Left renal cortex interstitium (tissue), 4 donors: ENCODE measurements at regions not wholly inside any gene's neighbourhood (a gene's known extent, or its start where the extent isn't known, plus 50 kb on each side); places are given as distances from the start of the nearest gene placed in this dataset.

Experiments used
- DNase-seq, 4 donors: peaks; one replicate each; pipeline ENCODE4 v3.0.0-alpha.2; 2013; ENCODE audit warnings: low read depth in 4 of 4, low spot score in 2 of 4, missing footprints in 1 of 4

GRCh38 chr7:18302097-18302496, 193.5 kb upstream of the HDAC9 start:
- no peak for DNase-seq

GRCh38 chr7:18305866-18306265, 189.7 kb upstream of the HDAC9 start:
- DNase-seq = no peak

GRCh38 chr7:18306696-18307095, 188.9 kb upstream of the HDAC9 start:
- no peak for DNase-seq

GRCh38 chr7:18308938-18309337, 186.6 kb upstream of the HDAC9 start:
- no peak for DNase-seq

GRCh38 chr7:18312482-18312881, 183.1 kb upstream of the HDAC9 start:
- DNase-seq = no peak

- DNase-seq = no peak
These were observed 181.6 kb upstream of the HDAC9 start for GRCh38 chr7:18313965-18314364.

GRCh38 chr7:18315241-18315640, 180.3 kb upstream of the HDAC9 start:
- no peak for DNase-seq

GRCh38 chr7:18317941-18318340, 177.6 kb upstream of the HDAC9 start:
- DNase-seq = no peak

- no peak for DNase-seq
These were observed 175.1 kb upstream of the HDAC9 start for GRCh38 chr7:18320422-18320821.

GRCh38 chr7:18320971-18321567, 174.5 kb upstream of the HDAC9 start:
- no peak for DNase-seq

- no peak for DNase-seq
These were observed 165.0 kb upstream of the HDAC9 start for GRCh38 chr7:18330548-18330947.

GRCh38 chr7:18336626-18337025, 158.9 kb upstream of the HDAC9 start:
- no peak for DNase-seq

GRCh38 chr7:18337048-18337809, 158.3 kb upstream of the HDAC9 start:
- DNase-seq = no peak

- no peak for DNase-seq
These were observed 156.5 kb upstream of the HDAC9 start for GRCh38 chr7:18338910-18339523.

GRCh38 chr7:18341756-18342155, 153.8 kb upstream of the HDAC9 start:
- no peak for DNase-seq

- no peak for DNase-seq
These were observed 152.5 kb upstream of the HDAC9 start for GRCh38 chr7:18343047-18343446.

- no peak for DNase-seq
These were observed 151.0 kb upstream of the HDAC9 start for GRCh38 chr7:18344536-18344935.

- DNase-seq = peak in 2 of 4 donors; percentile 50 to 65
These were observed 149.8 kb upstream of the HDAC9 start for GRCh38 chr7:18345641-18346234.

- DNase-seq = no peak
These were observed 148.4 kb upstream of the HDAC9 start for GRCh38 chr7:18347170-18347569.

- no peak for DNase-seq
These were observed 144.9 kb upstream of the HDAC9 start for GRCh38 chr7:18350678-18351077.
